ENCODE measurements at regions not wholly inside any gene's neighbourhood (a gene's known extent, or its start where the extent isn't known, plus 50 kb on each side); places are given as distances from the start of the nearest gene placed in this dataset.

DNA sequence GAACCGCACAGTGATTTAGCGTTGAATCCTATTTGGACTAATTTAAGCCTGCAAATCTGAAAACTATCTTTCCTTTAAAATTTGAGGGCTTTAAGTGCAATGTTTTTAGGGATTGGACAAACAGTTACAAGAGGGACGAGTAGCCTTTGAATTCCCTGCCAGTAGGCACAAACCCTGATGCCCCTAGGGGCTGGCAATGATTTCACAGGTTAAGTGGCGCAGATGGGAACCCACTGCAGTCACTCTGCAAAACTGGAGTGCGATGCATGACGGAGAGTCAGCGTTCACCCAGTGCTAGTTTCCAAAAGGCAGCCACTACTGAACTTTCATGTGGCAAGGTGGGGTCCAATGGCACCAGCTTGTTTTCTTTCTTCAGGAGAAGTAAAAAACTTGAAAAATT lies 99.4 kb upstream of the FRMD6 start:
- no peak for TF ChIP-seq GATA3 (IDR thresholded peaks at IDR 0.05; ENCODE audit: low read depth, low read length)
- no peak for TF ChIP-seq GATA2 (IDR thresholded peaks at IDR 0.05; ENCODE audit: low read depth, low read length)

Measured in SH-SY5Y (cell line).